AG04450 (cell line): ENCODE measurements at regions not wholly inside any gene's neighbourhood (a gene's known extent, or its start where the extent isn't known, plus 50 kb on each side); places are given as distances from the start of the nearest gene placed in this dataset.

Experiments
- CTCF ChIA-PET: fragments of 300-600, 350-600 bp; formaldehyde crosslinking; extraction: SDS; loops from one replicate; lab custom pipeline; 2022; ENCODE audit warnings: antibody characterized with exemption, inconsistent platforms; lab: Charles Lee
- POLR2A ChIA-PET: fragments of 350-600 bp; formaldehyde crosslinking; extraction: SDS; loops from one replicate; lab custom pipeline; 2021; ENCODE audit warnings: antibody characterized with exemption, inconsistent platforms; lab: Yijun Ruan, JAX
- DNase-seq: peaks from one replicate; pipeline ENCODE4 v3.0.0-alpha.2; 2011; ENCODE audit warnings: low read depth, low spot score
- H3K27ac ChIP-seq: one replicate; pipeline ENCODE4 v1.5.1; 2012; ENCODE audit warnings: low read depth, low read length, control low read depth
- H3K27me3 ChIP-seq: one replicate; pipeline ENCODE4 v1.6.0; 2012; ENCODE audit warnings: low read length; ENCODE audit not compliant: control insufficient read depth, insufficient read depth
- H3K4me3 ChIP-seq: 2 replicates; pipeline ENCODE4 v1.5.1; 2011; ENCODE audit warnings: mild to moderate bottlenecking, low read depth, low read length, control low read depth
- H3K9me3 ChIP-seq: 2 replicates; pipeline ENCODE4 v1.5.1; 2012; ENCODE audit warnings: low read length; ENCODE audit not compliant: control insufficient read depth, insufficient read depth
- CTCF ChIP-seq: IDR thresholded peaks from 2 replicates; pipeline ENCODE4 v1.5.1; 2011; ENCODE audit warnings: low read depth, low read length, control low read depth, inconsistent platforms

GRCh38 chr11:130700092-130700491 lies 216.2 kb downstream of the SNX19 start:
- no peak for TF ChIP-seq CTCF
- ChIA-PET CTCF (no interaction called here), POLR2A (no interaction called here)
- H3K9me3 ChIP-seq, result no peaks in the 10 kb centered on the region
- DNase-seq, result no peak
- H3K27me3 ChIP-seq, result peaks cover 4% of the 10 kb centered on the region
- no peak overlapping the region for H3K27ac ChIP-seq
- H3K4me3 ChIP-seq, result no peak overlapping the region

GRCh38 chr11:130703489-130704190 lies 212.6 kb downstream of the SNX19 start:
- Histone ChIP-seq H3K4me3 (no peak overlapping the region), H3K9me3 (no peaks in the 10 kb centered on the region), H3K27me3 (no peaks in the 10 kb centered on the region), H3K27ac (no peak overlapping the region)
- ChIA-PET POLR2A (no interaction called here), CTCF (no interaction called here)
- no peak for DNase-seq
- no peak for TF ChIP-seq CTCF

- H3K9me3 ChIP-seq, result peaks cover 3% of the 10 kb centered on the region
- ChIA-PET POLR2A (no interaction called here), CTCF (no interaction called here)
- H3K4me3 ChIP-seq, result no peak overlapping the region
- DNase-seq, result no peak
- H3K27me3 ChIP-seq, result no peaks in the 10 kb centered on the region
- TF ChIP-seq CTCF, result no peak
- H3K27ac ChIP-seq, result no peak overlapping the region
Observed at GRCh38 chr11:130705670-130706421, 210.4 kb downstream of the SNX19 start.

- H3K27ac ChIP-seq, result no peak overlapping the region
- no peak for DNase-seq
- POLR2A ChIA-PET, result no interaction called here
- H3K9me3 ChIP-seq, result peaks cover 3% of the 10 kb centered on the region
- H3K4me3 ChIP-seq, result no peak overlapping the region
- TF ChIP-seq CTCF, result no peak
- H3K27me3 ChIP-seq, result no peaks in the 10 kb centered on the region
- CTCF ChIA-PET, result no interaction called here
Observed at GRCh38 chr11:130706572-130706971, 209.7 kb downstream of the SNX19 start.

GRCh38 chr11:130707217-130707616 lies 209.1 kb downstream of the SNX19 start:
- Histone ChIP-seq H3K4me3 (no peak overlapping the region), H3K27ac (no peak overlapping the region), H3K27me3 (no peaks in the 10 kb centered on the region), H3K9me3 (peaks cover 3% of the 10 kb centered on the region)
- no peak for DNase-seq
- ChIA-PET POLR2A (no interaction called here), CTCF (no interaction called here)
- TF ChIP-seq CTCF, result no peak
